ENCODE measurements at regions not wholly inside any gene's neighbourhood (a gene's known extent, or its start where the extent isn't known, plus 50 kb on each side); places are given as distances from the start of the nearest gene placed in this dataset.
A peak's percentile ranks its signal among the peaks of the same experiment; 100 is the strongest.

GRCh38 chr6:40312213-40313015, 274.8 kb downstream of the LRFN2 start:
- DNase-seq: no peak

DNA sequence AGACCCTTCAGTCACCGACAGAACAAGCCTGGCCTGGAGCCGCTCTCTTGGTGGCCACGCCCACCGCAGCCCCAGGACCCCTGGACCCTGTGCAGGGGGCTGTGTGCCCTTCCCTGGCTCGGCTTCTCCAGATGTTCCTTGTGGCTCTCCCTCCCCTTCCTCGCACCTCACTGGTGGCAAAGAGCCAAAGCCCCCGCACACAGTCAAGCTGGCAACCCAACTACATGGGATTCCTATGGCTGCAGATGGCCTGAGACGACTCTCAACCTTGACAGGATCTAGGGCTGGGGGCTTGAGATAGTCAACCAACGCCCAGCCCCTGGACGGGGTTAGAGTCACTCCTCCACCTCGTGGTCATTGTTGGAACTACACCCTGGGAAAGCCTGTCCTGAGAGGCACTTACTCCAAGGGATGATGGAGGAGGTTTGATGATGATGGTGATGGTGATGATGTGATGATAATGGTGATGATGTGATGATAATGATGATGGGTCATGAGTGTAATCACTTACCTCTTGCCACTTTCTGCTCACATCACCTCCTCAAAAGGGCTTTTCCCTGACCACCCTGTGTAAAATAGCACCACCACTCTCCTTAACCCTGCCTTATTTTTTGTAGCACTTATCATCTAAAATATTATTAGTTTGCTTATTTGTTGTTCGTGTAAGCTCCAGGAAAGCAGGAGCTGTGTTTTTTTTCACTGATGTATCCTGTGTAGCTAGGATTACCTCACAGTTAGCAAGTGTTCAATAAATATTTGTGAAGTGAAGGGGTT, 278.4 kb downstream of the LRFN2 start:
- DNase-seq: peak; percentile 58

DNA sequence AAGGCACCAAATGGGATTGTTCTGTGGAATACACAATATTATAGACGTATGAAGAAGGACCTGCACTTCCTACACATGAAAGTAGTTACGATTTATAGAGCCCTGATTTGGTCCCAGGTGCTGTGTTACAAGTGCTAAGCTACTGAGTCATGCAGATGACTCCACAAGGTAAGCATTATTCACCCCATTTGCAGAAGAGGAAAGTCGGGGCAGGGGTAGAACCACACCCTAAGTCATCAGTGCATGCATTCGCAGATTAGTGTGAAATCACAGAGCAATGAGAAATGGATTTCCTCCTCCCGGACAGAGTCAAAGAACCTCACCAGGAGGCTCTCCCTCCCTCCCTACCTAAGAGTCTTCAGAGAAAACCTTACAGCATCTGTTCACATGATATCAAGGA, 279.5 kb downstream of the LRFN2 start:
- DNase-seq: no peak

DNA sequence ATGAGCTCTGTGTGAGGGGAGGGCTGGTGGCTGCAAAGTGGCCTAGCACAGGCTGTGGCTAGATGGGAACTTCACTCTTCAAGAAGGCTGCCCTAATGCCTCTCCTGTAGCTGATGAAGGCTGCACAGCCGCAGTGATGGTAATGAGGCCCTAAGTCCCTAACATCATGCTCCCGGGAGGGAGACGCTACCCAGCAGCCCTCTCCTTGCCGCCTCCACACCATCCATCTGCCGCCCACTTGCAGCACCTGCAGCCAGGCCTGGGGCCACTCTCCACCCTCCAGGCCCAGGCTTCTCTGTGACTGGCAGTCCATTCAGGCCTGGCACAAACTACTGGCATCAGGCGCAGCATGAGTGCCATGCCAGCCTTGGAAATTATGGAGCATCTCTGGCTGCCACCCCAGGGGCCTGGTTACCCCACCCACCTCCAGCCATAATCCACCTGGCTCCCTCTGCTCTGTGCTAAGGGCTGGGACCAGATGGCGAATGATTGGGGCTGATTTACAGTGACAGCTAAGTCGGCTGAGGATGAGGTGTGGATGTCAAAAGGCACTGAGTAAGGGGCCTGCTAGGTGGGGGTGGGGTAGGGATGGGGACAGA, 284.2 kb downstream of the LRFN2 start:
- no peak for DNase-seq

DNA sequence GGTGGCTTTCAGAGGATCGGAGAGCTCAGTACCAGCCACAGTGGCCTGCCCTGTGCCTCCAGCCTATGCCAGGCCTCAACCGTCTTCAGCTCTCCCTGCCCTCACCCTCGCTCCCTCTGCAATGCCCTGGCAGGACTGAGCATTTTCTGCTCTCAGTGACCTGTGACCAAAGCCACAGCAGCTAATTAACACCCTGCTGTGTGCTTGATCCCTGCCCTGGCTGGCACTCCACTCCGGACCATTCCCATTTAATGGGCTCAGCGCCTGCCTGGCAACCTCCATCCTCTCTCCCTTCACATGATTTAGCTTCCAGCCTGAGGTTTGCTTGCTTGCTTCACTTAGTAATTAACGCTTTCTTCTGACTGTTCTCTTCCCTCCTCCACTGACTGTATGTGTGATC, 287.5 kb downstream of the LRFN2 start:
- DNase-seq: no peak

GRCh38 chr6:40298207-40298606, 289.0 kb downstream of the LRFN2 start:
- DNase-seq: no peak

GRCh38 chr6:40295251-40295950, 291.8 kb downstream of the LRFN2 start:
- DNase-seq: no peak

DNA sequence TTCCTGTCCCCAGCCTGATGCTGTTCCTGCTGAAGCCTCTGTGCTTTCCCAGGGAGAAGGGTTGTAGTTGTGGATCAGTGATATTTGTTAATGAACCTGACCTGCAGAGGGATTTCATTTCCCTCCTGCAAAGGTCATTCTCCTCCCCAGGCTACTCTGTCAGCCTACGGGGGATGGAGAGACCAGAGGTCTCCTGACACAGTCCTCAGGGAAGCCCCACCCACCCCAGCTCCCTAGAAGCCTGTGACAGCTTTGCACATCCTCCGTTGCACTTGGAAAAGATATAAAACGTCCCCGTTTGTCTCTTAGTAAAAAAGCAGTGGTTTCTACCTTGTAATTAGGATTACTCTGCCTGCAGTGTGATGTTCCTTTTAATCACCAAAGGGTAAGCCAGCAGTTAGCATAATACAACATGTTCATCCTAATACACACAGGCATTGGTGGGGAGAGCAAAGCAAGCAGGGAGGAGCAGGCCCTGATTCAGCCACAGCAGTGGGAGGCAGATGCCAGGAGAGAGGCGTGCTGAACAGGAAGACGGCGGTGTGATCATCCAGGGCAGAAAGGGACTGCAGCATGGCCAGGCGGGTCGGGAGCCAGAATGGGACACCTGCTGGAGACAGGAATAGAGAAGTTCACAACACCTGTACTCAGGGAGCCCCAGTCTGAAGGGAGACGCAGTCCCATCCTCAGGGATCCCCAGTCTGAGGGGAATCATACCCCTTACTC, 293.5 kb downstream of the LRFN2 start:
- no peak for DNase-seq

DNA sequence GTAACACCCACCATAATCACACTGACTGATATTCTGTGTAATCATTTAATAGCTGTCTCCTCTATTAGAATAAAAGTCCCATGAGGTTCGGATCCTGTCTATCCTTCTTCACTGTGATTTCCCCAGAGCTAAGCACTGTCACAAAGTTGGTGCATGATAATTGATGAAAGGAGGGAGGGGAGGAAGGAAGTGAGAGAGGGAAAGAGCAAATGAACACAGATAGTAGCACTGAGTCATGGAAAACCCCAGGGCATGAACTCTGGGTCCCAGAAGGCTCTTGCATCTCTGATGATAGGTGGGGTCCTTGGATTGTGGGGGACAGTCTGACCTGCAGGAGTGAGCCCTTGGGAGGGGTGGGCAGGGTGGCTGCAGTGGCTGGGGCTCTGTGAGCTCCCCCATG, 294.1 kb downstream of the LRFN2 start:
- no peak for DNase-seq

DNA sequence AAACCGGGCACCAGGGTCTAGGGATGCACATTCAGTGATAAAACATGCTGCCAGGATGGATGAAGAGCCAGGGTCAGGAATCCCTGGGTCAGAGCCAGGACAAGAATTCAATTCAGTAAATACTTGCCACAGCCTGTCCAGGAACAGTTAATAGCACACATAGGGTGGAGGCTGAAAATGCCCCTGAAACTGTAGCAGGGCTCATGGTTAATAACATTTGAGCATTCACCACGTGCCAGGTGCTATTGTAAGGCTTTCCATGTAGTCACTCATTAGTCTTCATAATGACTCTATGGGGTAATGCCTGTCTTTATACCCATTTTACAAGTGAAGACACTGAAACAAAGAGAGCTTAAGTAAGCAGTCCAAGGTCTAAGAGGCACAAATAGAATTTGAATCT, 296.3 kb downstream of the LRFN2 start:
- DNase-seq: no peak

DNA sequence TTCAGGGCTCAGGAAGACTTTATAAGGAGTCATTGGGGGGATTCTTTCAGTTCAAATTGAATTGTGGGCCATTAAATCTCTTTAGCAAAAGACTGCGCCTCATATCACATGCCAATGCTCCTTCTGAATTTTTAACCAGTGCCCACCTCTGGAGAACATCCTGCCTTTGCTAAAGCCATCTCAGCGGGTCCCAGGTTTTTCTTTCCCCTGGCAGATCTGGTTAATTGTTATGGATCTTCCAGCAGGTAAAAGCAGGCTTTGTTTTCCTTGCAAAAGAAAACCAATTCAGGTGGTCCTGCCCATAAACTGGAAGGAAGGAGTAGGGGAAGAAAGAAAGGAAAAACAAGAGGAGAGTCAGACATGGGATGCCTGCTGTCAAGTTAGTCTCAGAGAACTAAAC, 298.2 kb downstream of the LRFN2 start:
- DNase-seq: no peak

DNA sequence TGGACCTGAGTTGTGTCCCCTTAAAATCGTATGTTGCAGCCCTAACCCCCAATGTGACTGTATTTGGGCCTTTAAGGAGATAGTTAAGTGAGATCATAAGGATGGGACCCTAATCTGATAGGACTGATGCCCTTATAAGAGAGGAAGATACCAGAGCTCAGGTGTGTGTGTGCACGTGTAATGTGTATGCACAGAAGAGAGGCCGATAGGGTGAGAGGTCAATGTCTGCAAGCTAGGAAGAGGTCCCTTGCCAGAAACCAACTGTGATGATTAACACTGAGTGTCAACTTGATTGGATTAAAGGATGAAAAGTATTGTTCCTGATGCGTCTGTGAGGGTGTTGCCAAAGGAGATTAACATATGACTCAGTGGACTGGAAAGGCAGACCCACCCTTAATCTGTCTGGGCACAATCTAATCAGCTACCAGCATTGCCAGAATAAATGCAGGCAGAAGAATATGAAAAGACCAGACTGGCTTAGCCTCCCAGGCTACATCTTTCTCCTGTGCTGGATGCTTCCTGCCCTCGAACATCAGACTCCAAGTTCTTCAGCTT, 299.8 kb downstream of the LRFN2 start:
- no peak for DNase-seq

GRCh38 chr6:40286721-40287120, 300.4 kb downstream of the LRFN2 start:
- no peak for DNase-seq

GRCh38 chr6:40285996-40286395, 301.2 kb downstream of the LRFN2 start:
- DNase-seq: no peak

- no peak for DNase-seq
These were observed 301.6 kb downstream of the LRFN2 start for GRCh38 chr6:40285535-40285934.

DNA sequence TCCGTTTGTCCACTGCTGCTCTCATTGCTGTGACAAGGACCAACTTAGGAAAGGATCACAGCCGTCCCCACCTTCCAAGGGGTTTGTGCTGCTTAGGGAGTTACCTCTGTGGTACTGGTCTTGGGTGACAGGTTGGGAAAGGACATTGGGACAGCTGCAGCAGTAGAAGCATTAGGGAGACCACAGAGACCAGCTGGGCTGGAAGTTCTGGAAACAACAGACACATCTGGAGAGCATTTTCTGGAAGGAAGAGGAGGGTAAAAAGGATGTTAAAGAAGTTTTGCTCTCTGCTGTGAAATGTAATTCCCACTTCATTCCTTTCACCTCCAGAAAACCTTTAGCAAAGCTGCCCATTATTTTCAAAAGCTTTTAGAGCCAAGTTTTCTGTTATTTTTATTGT, 304.2 kb downstream of the LRFN2 start:
- DNase-seq: no peak

- DNase-seq: no peak
These were observed 305.8 kb downstream of the LRFN2 start for GRCh38 chr6:40281402-40281801.

DNA sequence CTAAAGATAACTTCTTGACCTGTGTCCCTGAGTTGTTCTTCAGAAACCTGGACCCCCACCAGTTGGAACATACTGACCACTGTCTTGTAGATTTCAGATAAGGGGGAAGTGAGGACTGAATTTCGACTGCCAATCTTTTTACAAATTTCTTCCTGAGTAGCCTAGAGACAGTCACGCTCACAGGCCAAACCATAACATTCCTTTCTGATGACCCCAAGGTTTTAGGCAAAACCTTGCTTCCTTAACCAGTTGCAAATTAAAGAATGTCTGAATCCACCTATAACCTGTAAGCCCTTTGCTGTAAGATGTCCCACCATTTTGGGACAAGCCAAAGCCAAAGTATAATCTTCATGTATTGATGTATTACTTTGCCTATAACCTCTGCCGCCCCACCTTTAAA, 306.9 kb downstream of the LRFN2 start:
- DNase-seq: no peak

GRCh38 chr6:40276141-40276540, 311.0 kb downstream of the LRFN2 start:
- DNase-seq: no peak

DNA sequence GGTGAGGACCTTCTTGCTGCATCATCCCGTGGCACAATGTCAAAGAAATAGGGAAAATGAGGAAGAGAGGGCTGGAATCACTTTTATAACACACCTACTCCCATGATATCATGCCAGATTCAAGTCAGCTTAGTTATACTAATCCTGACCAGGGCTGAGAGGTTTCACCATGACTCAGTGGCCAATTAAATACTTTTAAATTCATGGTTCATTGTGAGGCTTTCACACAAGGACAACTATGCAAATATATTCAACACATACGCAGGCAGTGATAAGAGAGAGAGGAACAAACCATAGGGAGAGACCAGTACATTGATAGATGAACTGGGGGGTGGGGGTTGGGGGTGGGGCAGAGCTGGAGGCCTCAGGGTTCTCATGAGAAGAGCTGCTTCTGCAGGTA, 313.1 kb downstream of the LRFN2 start:
- DNase-seq: no peak

- DNase-seq: no peak
These were observed 318.6 kb downstream of the LRFN2 start for GRCh38 chr6:40268614-40269013.

DNA sequence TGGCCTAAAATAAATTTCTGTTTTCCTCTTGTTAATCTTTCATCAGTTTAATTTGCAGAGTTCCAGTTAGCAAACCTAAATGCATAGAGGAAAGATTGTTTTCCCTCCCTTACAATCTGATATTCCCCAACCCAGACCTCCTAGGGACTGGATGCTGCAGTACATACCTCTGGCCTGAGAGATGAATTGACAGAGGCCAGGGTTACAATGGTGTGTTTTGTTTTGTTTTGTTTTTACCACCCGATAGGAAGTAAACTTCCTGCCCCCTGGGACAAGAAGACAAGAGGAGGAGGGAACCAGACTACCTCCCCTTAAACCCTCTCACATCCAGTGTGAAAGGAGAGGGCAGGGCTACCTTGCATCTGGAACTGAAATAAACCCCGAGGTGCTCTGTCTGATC, 319.0 kb downstream of the LRFN2 start:
- DNase-seq: no peak
